GM23338 (cell line): ENCODE measurements at regions not wholly inside any gene's neighbourhood (a gene's known extent, or its start where the extent isn't known, plus 50 kb on each side); places are given as distances from the start of the nearest gene placed in this dataset.

Source experiments
- CREB1 ChIP-seq: fragments of 250-450 bp; sonication (Bioruptor Pico); IDR thresholded peaks from 2 replicates; pipeline ENCODE4 v1.5.0; 2020; ENCODE audit warnings: low read depth, mild to moderate bottlenecking, moderate library complexity
- CTCF ChIP-seq, 2 experiments: fragments of 200-600 bp in 1 of 2; sonication (generic) in 1 of 2; conservative IDR thresholded peaks; 2 replicates each; pipeline versions ENCODE4 v1.5.1 to v1.6.1; 2016 to 2017; ENCODE audit warnings: antibody characterized with exemption in 2 of 2, low read depth in 2 of 2, mild to moderate bottlenecking in 2 of 2, moderate library complexity in 1 of 2
- ETS1 ChIP-seq: IDR thresholded peaks from 2 replicates; pipeline ENCODE4 v1.6.1; 2016; ENCODE audit warnings: antibody characterized with exemption
- EZH2 ChIP-seq: fragments of 200-600 bp; sonication (generic); IDR thresholded peaks from one replicate; pipeline ENCODE4 v1.8.0; 2017; ENCODE audit warnings: antibody characterized with exemption, mild to moderate bottlenecking, low read depth; ENCODE audit not compliant: unreplicated experiment
- EZH2phosphoT487 ChIP-seq: fragments of 200-600 bp; sonication (generic); IDR thresholded peaks from one replicate; pipeline ENCODE4 v1.8.1; 2018; ENCODE audit warnings: antibody characterized with exemption; ENCODE audit not compliant: unreplicated experiment
- JUNB ChIP-seq: IDR thresholded peaks from one replicate; pipeline ENCODE4 v1.6.1; 2016; ENCODE audit warnings: antibody characterized with exemption; ENCODE audit not compliant: unreplicated experiment
- NANOG ChIP-seq: IDR thresholded peaks from 2 replicates; pipeline ENCODE4 v1.6.1; 2016; ENCODE audit warnings: antibody characterized with exemption, borderline replicate concordance
- POLR2AphosphoS5 ChIP-seq: IDR thresholded peaks from 2 replicates; pipeline ENCODE4 v1.6.1; 2016; ENCODE audit warnings: antibody characterized with exemption, low read depth
- REST ChIP-seq: IDR thresholded peaks from one replicate; pipeline ENCODE4 v1.6.1; 2018; ENCODE audit warnings: antibody characterized with exemption; ENCODE audit not compliant: unreplicated experiment
- STAT1 ChIP-seq: IDR thresholded peaks from one replicate; pipeline ENCODE4 v1.6.1; 2016; ENCODE audit warnings: antibody characterized with exemption; ENCODE audit not compliant: unreplicated experiment
- ZNF114 ChIP-seq: fragments of 250-450 bp; sonication (Bioruptor Pico); IDR thresholded peaks from 2 replicates; pipeline ENCODE4 v1.5.0; 2020; ENCODE audit warnings: mild to moderate bottlenecking, moderate library complexity
- ZNF331 ChIP-seq: fragments of 250-450 bp; sonication (Bioruptor Pico); IDR thresholded peaks from 2 replicates; pipeline ENCODE4 v1.5.0; 2020; ENCODE audit warnings: low read depth, mild to moderate bottlenecking, moderate library complexity
- ZNF462 ChIP-seq: fragments of 250-450 bp; sonication (Bioruptor Pico); IDR thresholded peaks from 2 replicates; pipeline ENCODE4 v1.5.0; 2020; ENCODE audit warnings: mild to moderate bottlenecking, moderate library complexity

- no peak for TF ChIP-seq CTCF (conservative IDR thresholded peaks at IDR 0.05; ENCODE audit: low read depth in 2 of 2)
- TF ChIP-seq REST: no peak
- TF ChIP-seq POLR2AphosphoS5: no peak
- no peak for TF ChIP-seq EZH2
- TF ChIP-seq ZNF114 (CRISPR knock-in tag): no peak
- no peak for TF ChIP-seq CREB1 (CRISPR knock-in tag)
- TF ChIP-seq EZH2phosphoT487: no peak
- no peak for TF ChIP-seq ZNF331 (CRISPR knock-in tag)
- TF ChIP-seq JUNB: no peak
- no peak for TF ChIP-seq ETS1
- no peak for TF ChIP-seq NANOG
- TF ChIP-seq STAT1: no peak
- TF ChIP-seq ZNF462 (CRISPR knock-in tag): no peak
Observed at GRCh38 chr6:132978685-132979084, 164.3 kb downstream of the RPS12 start.
